ENCODE measurements at regions not wholly inside any gene's neighbourhood (a gene's known extent, or its start where the extent isn't known, plus 50 kb on each side); places are given as distances from the start of the nearest gene placed in this dataset.
A peak's percentile ranks its signal among the peaks of the same experiment; 100 is the strongest.

- intact Hi-C loops (cut with micrococcal nuclease): no loop called here
- Histone ChIP-seq H3K4me2 (ENCODE audit: low read length) (no peak overlapping the region), H2AFZ (ENCODE audit: low read length) (no peak overlapping the region), H3K9ac (ENCODE audit: low read length) (no peak overlapping the region), H3K36me3 (ENCODE audit: low read depth, low read length) (no peaks in the 10 kb centered on the region), H3K9me2 (replicated peaks; ENCODE audit: low read length) (no peaks in the 10 kb centered on the region), H3K4me3 (ENCODE audit: low read length) (no peak overlapping the region), H3F3A (ENCODE audit: low read length, unreplicated experiment) (no peaks in the 10 kb centered on the region), H3K79me2 (ENCODE audit: low read length) (no peaks in the 10 kb centered on the region), H3K9me3 (ENCODE audit: low read length) (no peaks in the 10 kb centered on the region), H3K27me3 (ENCODE audit: low read length) (peaks cover 64% of the 10 kb centered on the region), H4K20me1 (ENCODE audit: low read length) (no peaks in the 10 kb centered on the region), H3K4me1 (ENCODE audit: insufficient read depth, low read length) (no peaks in the 10 kb centered on the region), H3K27ac (ENCODE audit: low read length) (no peak overlapping the region)
- POLR2A ChIA-PET (ENCODE audit: unreplicated experiment): no interaction called here
- ATAC-seq: peak; percentile 79
- CTCF ChIA-PET: no interaction called here
- peak; percentile 86 for TF ChIP-seq CTCF (conservative IDR thresholded peaks at IDR 0.05; ENCODE audit: low read depth, low read length)
- no peak for TF ChIP-seq EZH2phosphoT487 (IDR thresholded peaks at IDR 0.05; ENCODE audit: borderline replicate concordance, low read length)
- no TSS peak for BruUV-seq (replicated peaks)
- peak; percentile 53 for DNase-seq
Measured at GRCh38 chr5:1737790-1738405, 61.7 kb downstream of the MRPL36 start.

- Histone ChIP-seq H3K4me3 (ENCODE audit: low read length) (no peak overlapping the region), H3K27ac (ENCODE audit: low read length) (no peak overlapping the region), H2AFZ (ENCODE audit: low read length) (no peak overlapping the region), H3K9ac (ENCODE audit: low read length) (no peak overlapping the region), H3K4me1 (ENCODE audit: insufficient read depth, low read length) (no peaks in the 10 kb centered on the region), H3K79me2 (ENCODE audit: low read length) (no peaks in the 10 kb centered on the region), H3K36me3 (ENCODE audit: low read depth, low read length) (no peaks in the 10 kb centered on the region), H3K9me2 (replicated peaks; ENCODE audit: low read length) (no peaks in the 10 kb centered on the region), H4K20me1 (ENCODE audit: low read length) (no peaks in the 10 kb centered on the region), H3K27me3 (ENCODE audit: low read length) (peaks cover 57% of the 10 kb centered on the region), H3K9me3 (ENCODE audit: low read length) (no peaks in the 10 kb centered on the region), H3K4me2 (ENCODE audit: low read length) (no peak overlapping the region), H3F3A (ENCODE audit: low read length, unreplicated experiment) (no peaks in the 10 kb centered on the region)
- no peak for TF ChIP-seq EZH2 (IDR thresholded peaks at IDR 0.05; ENCODE audit: low read length, unreplicated experiment)
- no peak for TF ChIP-seq EZH2phosphoT487 (IDR thresholded peaks at IDR 0.05; ENCODE audit: borderline replicate concordance, low read length)
- TF ChIP-seq CTCF (conservative IDR thresholded peaks at IDR 0.05; ENCODE audit: low read depth, low read length): no peak
- ChIA-PET POLR2A (ENCODE audit: unreplicated experiment) (no interaction called here), CTCF (no interaction called here)
- DNase-seq (no peak), ATAC-seq (no peak)
- intact Hi-C loops (cut with micrococcal nuclease): no loop called here
- no TSS peak for BruUV-seq (replicated peaks)
Measured at GRCh38 chr5:1736889-1737711, 62.5 kb downstream of the MRPL36 start.

- Histone ChIP-seq H3K9ac (ENCODE audit: low read length) (no peak overlapping the region), H3K27ac (ENCODE audit: low read length) (no peak overlapping the region), H3K27me3 (ENCODE audit: low read length) (peaks cover 56% of the 10 kb centered on the region), H3K9me3 (ENCODE audit: low read length) (no peaks in the 10 kb centered on the region), H4K20me1 (ENCODE audit: low read length) (no peaks in the 10 kb centered on the region), H3K4me3 (ENCODE audit: low read length) (no peak overlapping the region), H2AFZ (ENCODE audit: low read length) (no peak overlapping the region), H3K9me2 (replicated peaks; ENCODE audit: low read length) (no peaks in the 10 kb centered on the region), H3K79me2 (ENCODE audit: low read length) (no peaks in the 10 kb centered on the region), H3K4me1 (ENCODE audit: insufficient read depth, low read length) (no peaks in the 10 kb centered on the region), H3K36me3 (ENCODE audit: low read depth, low read length) (no peaks in the 10 kb centered on the region), H3F3A (ENCODE audit: low read length, unreplicated experiment) (no peaks in the 10 kb centered on the region), H3K4me2 (ENCODE audit: low read length) (no peak overlapping the region)
- intact Hi-C loops (cut with micrococcal nuclease): no loop called here
- DNase-seq: no peak
- POLR2A ChIA-PET (ENCODE audit: unreplicated experiment): no interaction called here
- no TSS peak for BruUV-seq (replicated peaks)
- CTCF ChIA-PET: no interaction called here
- TF ChIP-seq EZH2phosphoT487 (IDR thresholded peaks at IDR 0.05; ENCODE audit: borderline replicate concordance, low read length) (no peak), CTCF (conservative IDR thresholded peaks at IDR 0.05; ENCODE audit: low read depth, low read length) (no peak), EZH2 (IDR thresholded peaks at IDR 0.05; ENCODE audit: low read length, unreplicated experiment) (no peak)
- ATAC-seq: no peak
Measured at GRCh38 chr5:1736065-1736464, 63.6 kb downstream of the MRPL36 start.
